ENCODE measurements at regions not wholly inside any gene's neighbourhood (a gene's known extent, or its start where the extent isn't known, plus 50 kb on each side); places are given as distances from the start of the nearest gene placed in this dataset.

- TF ChIP-seq POLR2A (IDR thresholded peaks at IDR 0.05; ENCODE audit: low read depth, low read length): no peak
- TF ChIP-seq POLR2AphosphoS5 (IDR thresholded peaks at IDR 0.05; ENCODE audit: low read depth, low read length): no peak
- TF ChIP-seq TAF1 (IDR thresholded peaks at IDR 0.05; ENCODE audit: borderline replicate concordance, low read depth, low read length): no peak
Observed at GRCh38 chr1:213680677-213681325, 307.0 kb upstream of the PROX1 start.

All from GM12892 (cell line).